HG03103 (cell line): ENCODE measurements at regions not wholly inside any gene's neighbourhood (a gene's known extent, or its start where the extent isn't known, plus 50 kb on each side); places are given as distances from the start of the nearest gene placed in this dataset.
"Not testable (repeated sequence)": the region's sequence is repeated elsewhere in the genome, so short reads cannot be mapped to it uniquely, and the experiment has no call there.

Experiments
- ATAC-seq: cut with Tn5 transposase; IDR thresholded peaks from one replicate; pipeline ENCODE4 v1.9.1; 2021; ENCODE audit warnings: low read depth; ENCODE audit not compliant: unreplicated experiment

DNA sequence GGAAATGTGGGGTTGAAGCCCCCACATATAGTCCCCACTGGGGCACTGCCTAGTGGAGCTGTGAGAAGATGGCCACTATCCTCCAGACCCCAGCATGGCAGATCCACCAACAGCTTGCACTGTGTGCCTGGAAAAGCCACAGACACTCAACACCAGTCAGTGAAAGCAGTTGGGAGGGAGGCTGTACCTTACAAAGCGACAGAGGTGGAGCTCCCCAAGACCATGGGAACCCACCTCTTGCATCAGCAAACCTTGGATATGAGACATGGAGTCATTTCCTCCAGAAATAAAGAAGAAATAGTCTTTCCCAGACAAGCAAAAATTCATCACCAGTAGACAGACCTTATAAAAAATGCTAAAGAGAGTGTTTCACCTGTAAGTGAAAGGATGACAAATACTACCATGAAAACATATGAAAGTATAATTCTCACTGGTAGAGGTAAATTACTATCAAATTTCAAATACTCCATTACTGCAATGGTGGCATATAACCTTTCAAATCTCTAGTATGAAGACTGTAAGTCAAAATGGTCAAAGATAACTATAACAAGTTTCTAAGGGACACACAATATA, 152.6 kb upstream of the EPHA4 start:
- no peak for ATAC-seq

- ATAC-seq: not testable (repeated sequence)
Observed at GRCh38 chr2:221724117-221724516, 152.0 kb upstream of the EPHA4 start.

DNA sequence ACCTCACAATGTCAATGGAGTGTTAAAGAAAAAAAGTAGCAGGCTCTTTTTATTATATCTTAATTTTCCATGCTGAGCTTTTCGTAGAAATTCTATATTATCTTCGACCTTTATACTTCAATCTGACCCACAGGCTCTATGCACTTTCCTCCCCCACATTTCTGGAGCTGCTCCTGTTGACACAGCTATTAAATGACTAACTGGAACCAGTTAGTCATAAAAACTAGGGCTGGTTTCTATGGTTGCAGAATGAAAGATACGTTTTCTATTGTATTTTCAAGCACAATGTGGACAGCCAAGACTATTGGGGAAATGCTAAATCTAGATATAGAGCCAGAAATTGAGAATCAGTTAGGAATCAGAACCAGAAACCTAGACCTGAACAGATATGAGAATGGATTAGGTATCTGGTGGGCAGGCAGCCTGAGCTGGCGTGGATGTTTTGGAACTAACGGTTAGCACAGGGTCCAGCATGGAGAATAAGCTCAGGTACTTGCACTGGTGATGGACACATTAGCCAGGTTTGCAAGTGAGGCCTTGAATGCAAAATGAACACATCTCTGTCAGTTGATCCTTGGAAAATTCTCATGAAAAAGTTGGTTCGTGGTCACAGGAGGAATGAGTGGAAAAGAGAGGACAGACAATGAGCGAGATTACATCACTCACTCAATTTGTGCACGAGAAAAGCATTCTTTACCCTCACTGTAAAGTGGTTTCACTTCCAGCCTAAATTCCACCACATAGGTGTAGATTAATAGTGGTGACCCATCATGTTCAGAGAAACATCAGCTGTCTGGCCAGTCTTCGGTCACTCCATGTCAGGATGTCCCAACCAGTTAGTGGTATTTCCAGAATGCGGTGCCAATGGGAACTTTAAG, 144.6 kb upstream of the EPHA4 start:
- no peak for ATAC-seq

GRCh38 chr2:221715523-221716247, 143.6 kb upstream of the EPHA4 start:
- ATAC-seq: no peak

GRCh38 chr2:221710744-221711143, 138.6 kb upstream of the EPHA4 start:
- no peak for ATAC-seq

- ATAC-seq: no peak
Observed at GRCh38 chr2:221708902-221709301, 136.8 kb upstream of the EPHA4 start.

- ATAC-seq: no peak
Observed at GRCh38 chr2:221705185-221705877, 133.2 kb upstream of the EPHA4 start.

DNA sequence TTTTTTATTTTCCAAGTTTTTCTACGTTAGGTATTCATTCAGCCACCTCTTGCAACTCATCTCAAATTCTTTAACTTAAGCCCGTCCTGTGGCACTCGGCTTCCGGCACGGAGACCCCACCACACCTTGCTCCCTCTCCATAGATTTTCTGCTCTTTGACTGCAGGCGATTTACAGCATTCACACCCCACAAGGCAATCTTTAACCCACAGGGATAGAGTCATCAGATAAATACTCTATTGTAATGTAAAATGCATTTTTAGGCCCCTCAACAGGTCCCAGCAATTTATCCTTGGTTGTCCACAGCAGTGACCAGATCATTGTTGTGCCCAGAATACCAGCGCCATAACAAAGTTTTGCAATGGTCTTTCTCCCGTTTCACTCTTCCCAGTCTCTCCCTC, 132.3 kb upstream of the EPHA4 start:
- ATAC-seq: no peak

DNA sequence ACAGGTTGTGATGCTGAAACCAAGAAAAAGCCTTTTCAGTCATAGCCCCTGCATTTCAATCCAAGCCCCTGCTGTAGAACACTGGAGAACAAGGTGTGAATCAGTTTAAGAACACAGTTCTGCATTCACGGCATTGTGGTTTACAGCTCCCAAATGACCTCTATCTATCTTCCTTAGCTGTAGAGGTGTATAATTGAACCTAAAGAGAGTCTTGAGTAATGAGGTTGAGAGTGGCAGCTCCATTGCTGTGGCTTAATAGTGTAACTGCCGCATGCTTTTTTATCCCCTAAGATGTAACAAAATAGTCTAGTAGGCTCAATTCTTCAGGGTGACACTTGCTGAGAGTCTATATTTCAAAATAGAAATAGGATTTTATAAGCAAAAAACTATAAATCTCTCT, 121.3 kb upstream of the EPHA4 start:
- no peak for ATAC-seq

DNA sequence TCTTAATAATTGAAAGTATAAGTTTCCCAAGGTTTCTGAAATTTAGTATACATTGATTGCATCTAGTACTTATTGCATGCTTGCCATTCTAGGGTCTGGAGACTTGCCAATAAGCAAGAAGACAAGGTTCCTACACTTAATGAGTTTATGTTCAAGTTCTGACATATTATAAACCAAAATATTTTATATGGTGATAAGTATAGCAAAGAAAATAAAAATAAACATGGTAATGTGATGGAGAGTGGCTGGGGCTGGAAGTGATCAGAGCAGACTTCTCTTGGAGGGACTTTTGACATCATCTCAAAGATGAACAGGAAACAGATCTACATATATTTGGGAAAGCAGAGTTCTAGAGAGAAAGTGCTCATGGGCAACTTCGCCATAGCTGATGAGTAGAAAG, 119.5 kb upstream of the EPHA4 start:
- no peak for ATAC-seq

GRCh38 chr2:221689140-221689539, 117.0 kb upstream of the EPHA4 start:
- no peak for ATAC-seq

GRCh38 chr2:221680548-221680947, 108.4 kb upstream of the EPHA4 start:
- ATAC-seq: no peak

DNA sequence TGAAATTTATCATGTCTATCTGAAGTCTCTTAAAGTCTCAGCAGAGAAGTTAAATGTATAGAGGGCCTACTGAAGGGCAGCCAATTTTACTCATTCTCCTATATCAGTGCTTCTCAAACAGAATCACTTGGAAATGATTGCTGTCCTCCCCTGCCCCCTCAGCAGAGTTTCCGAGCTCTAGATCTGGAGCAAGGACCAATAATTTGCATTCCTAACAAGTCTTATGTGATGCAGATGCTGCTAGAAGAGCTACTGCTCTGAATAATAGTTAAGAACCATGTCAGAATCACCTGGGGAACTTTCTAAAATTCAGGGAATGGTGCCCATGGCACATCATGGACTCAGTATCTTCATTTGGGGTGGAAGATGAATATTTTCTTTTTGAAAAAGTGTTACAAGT, 105.6 kb upstream of the EPHA4 start:
- no peak for ATAC-seq

- ATAC-seq: no peak
Observed at GRCh38 chr2:221676566-221677172, 104.6 kb upstream of the EPHA4 start.

- ATAC-seq: no peak
Observed at GRCh38 chr2:221675201-221675908, 103.3 kb upstream of the EPHA4 start.

DNA sequence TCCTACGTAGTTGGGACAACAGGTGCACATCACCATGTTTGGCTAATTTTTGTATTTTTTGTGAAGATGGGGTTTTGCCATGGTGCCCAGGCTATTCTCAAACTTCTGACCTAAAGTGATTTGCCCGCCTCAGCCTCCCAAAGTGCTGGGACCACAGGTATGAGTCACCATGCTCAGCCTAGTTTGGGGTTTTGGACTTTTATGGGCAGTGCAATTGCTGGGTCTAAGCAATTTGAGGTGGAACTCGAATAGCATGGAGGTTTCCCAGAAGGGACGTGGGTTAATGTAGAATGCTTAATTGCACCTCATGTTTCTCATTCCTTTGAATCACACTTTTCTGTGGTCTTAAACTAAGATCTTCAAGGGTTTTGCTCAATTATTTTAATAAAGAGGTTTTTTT, 102.3 kb upstream of the EPHA4 start:
- ATAC-seq: no peak

GRCh38 chr2:221673248-221673647, 101.1 kb upstream of the EPHA4 start:
- ATAC-seq: no peak

- no peak for ATAC-seq
Observed at GRCh38 chr2:221671515-221671914, 99.4 kb upstream of the EPHA4 start.

GRCh38 chr2:221662689-221663391, 90.7 kb upstream of the EPHA4 start:
- no peak for ATAC-seq
